SK-N-SH (cell line): ENCODE measurements at regions not wholly inside any gene's neighbourhood (a gene's known extent, or its start where the extent isn't known, plus 50 kb on each side); places are given as distances from the start of the nearest gene placed in this dataset.

Experiments
- CTCF ChIA-PET: fragments of 300-600, 350-600 bp; formaldehyde crosslinking; extraction: SDS; loops from one replicate; lab custom pipeline; 2021; lab: Yijun Ruan, JAX
- POLR2A ChIA-PET: fragments of 350-600 bp; sonication (Branson Sonifier 250); formaldehyde crosslinking; extraction: SDS; loops from one replicate; lab custom pipeline; 2020; ENCODE audit warnings: antibody characterized with exemption, inconsistent platforms; lab: Yijun Ruan, JAX
- DNase-seq: peaks from one replicate; pipeline ENCODE4 v3.0.0; 2012
- H2AFZ ChIP-seq: fragments of 200-600 bp; sonication (generic); 2 replicates; pipeline ENCODE4 v1.8.1; 2016; ENCODE audit warnings: antibody characterized with exemption, mild to moderate bottlenecking, low read depth
- H3F3A ChIP-seq: fragments of 200-600 bp; sonication (generic); replicated peaks from 2 replicates; pipeline ENCODE3; 2016; ENCODE audit warnings: antibody characterized with exemption, mild to moderate bottlenecking; ENCODE audit not compliant: insufficient read depth
- H3K27ac ChIP-seq, 2 experiments: fragments of 200-500 bp in 1 of 2; fragments of 200-600 bp in 1 of 2; sonication (Bioruptor generic) in 1 of 2; sonication (generic), shearing (Covaris generic) in 1 of 2; 2 replicates each; pipeline versions ENCODE4 v1.5.1 to v1.6.1; 2014 to 2016; ENCODE audit warnings: low read depth in 2 of 2, inconsistent platforms in 1 of 2, low read length in 1 of 2, mild to moderate bottlenecking in 1 of 2, mixed read lengths in 1 of 2
- H3K27me3 ChIP-seq: fragments of 200-600 bp; sonication (generic), shearing (Covaris generic); 2 replicates; pipeline ENCODE4 v1.6.1; 2016; ENCODE audit warnings: mixed run types; ENCODE audit not compliant: insufficient read depth
- H3K36me3 ChIP-seq, 2 experiments: fragments of 200-500 bp in 1 of 2; fragments of 200-600 bp in 1 of 2; sonication (Bioruptor generic) in 1 of 2; sonication (generic) in 1 of 2; replicated peaks in 1 of 2; 2 replicates each; pipeline versions ENCODE3 to v1.5.1; 2014 to 2016; ENCODE audit warnings: low read length in 1 of 2, mild to moderate bottlenecking in 1 of 2; ENCODE audit not compliant: insufficient read depth in 2 of 2, control insufficient read depth in 1 of 2
- H3K4me1 ChIP-seq, 2 experiments: fragments of 200-500 bp in 1 of 2; fragments of 200-600 bp in 1 of 2; sonication (Bioruptor generic) in 1 of 2; sonication (generic), shearing (Covaris generic) in 1 of 2; 2 replicates each; pipeline versions ENCODE4 v1.5.1 to v1.6.1; 2014 to 2016; ENCODE audit warnings: low read depth in 1 of 2, low read length in 1 of 2, mixed run types in 1 of 2; ENCODE audit not compliant: insufficient read depth in 2 of 2, control insufficient read depth in 1 of 2
- H3K4me2 ChIP-seq: fragments of 200-600 bp; sonication (generic), shearing (Covaris generic); 2 replicates; pipeline ENCODE4 v1.6.1; 2017; ENCODE audit warnings: mixed run types
- H3K4me3 ChIP-seq, 2 experiments: fragments of 200-500 bp in 1 of 2; fragments of 200-600 bp in 1 of 2; sonication (Bioruptor generic) in 1 of 2; sonication (generic), shearing (Covaris generic) in 1 of 2; 2 replicates each; pipeline versions ENCODE4 v1.5.1 to v1.8.1; 2014 to 2016; ENCODE audit warnings: low read depth in 2 of 2, inconsistent platforms in 1 of 2, low read length in 1 of 2, mild to moderate bottlenecking in 1 of 2, mixed read lengths in 1 of 2, moderate library complexity in 1 of 2
- H3K79me2 ChIP-seq: fragments of 200-600 bp; sonication (generic); 2 replicates; pipeline ENCODE4 v1.8.1; 2017; ENCODE audit warnings: mild to moderate bottlenecking; ENCODE audit not compliant: insufficient read depth
- H3K9ac ChIP-seq: fragments of 200-600 bp; sonication (generic); 2 replicates; pipeline ENCODE4 v1.6.1; 2017; ENCODE audit warnings: mixed run types
- H3K9me2 ChIP-seq: fragments of 200-600 bp; sonication (generic); 2 replicates; pipeline ENCODE4 v1.6.1; 2017; ENCODE audit warnings: mixed run types
- H3K9me3 ChIP-seq: fragments of 200-600 bp; sonication (generic); 2 replicates; pipeline ENCODE4 v1.6.1; 2017; ENCODE audit warnings: mixed run types, mild to moderate bottlenecking, moderate library complexity
- H4K20me1 ChIP-seq: fragments of 200-600 bp; sonication (generic); 2 replicates; pipeline ENCODE4 v1.6.1; 2017; ENCODE audit warnings: mild to moderate bottlenecking, mixed run types; ENCODE audit not compliant: insufficient read depth
- EZH2phosphoT487 ChIP-seq: fragments of 200-600 bp; sonication (generic); IDR thresholded peaks from 2 replicates; pipeline ENCODE4 v1.6.1; 2017; ENCODE audit warnings: low read depth, mixed run types, mild to moderate bottlenecking, antibody characterized with exemption, moderate library complexity, borderline replicate concordance
- FOXJ3 ChIP-seq: sonication (generic); formaldehyde crosslinking; IDR thresholded peaks from 2 replicates; pipeline ENCODE4 v1.5.1; 2020; ENCODE audit warnings: mild to moderate bottlenecking, missing genetic modification reagents
- FOXM1 ChIP-seq: IDR thresholded peaks from 2 replicates; pipeline ENCODE4 v1.4.0; 2012; ENCODE audit warnings: low read depth, mild to moderate bottlenecking
- GABPA ChIP-seq: IDR thresholded peaks from 2 replicates; pipeline ENCODE4 v1.4.0; 2012; ENCODE audit warnings: low read depth, mild to moderate bottlenecking
- GATA2 ChIP-seq: sonication (generic); formaldehyde crosslinking; IDR thresholded peaks from 2 replicates; pipeline ENCODE4 v1.5.0; 2020; ENCODE audit warnings: mild to moderate bottlenecking, missing genetic modification reagents
- IRF3 ChIP-seq: fragments of 150-350 bp; IDR thresholded peaks from 2 replicates; pipeline ENCODE4 v1.6.1; 2016; ENCODE audit warnings: mild to moderate bottlenecking, low read depth, low read length
- JUND ChIP-seq: IDR thresholded peaks from 2 replicates; pipeline ENCODE4 v1.4.0; 2012
- MXI1 ChIP-seq: IDR thresholded peaks from 2 replicates; pipeline ENCODE4 v1.6.1; 2012; ENCODE audit warnings: mild to moderate bottlenecking, low read depth, low read length, improper control_type of control experiment
- NRF1 ChIP-seq: IDR thresholded peaks from 2 replicates; pipeline ENCODE4 v1.6.1; 2012; ENCODE audit warnings: low read depth, mild to moderate bottlenecking, low read length
- PBX3 ChIP-seq: IDR thresholded peaks from 2 replicates; pipeline ENCODE4; 2012
- POLR2AphosphoS5 ChIP-seq: IDR thresholded peaks from 2 replicates; pipeline ENCODE4 v1.6.1; 2012; ENCODE audit warnings: low read depth, low read length
- RAD21 ChIP-seq: IDR thresholded peaks from 2 replicates; pipeline ENCODE4 v1.6.1; 2012; ENCODE audit warnings: mild to moderate bottlenecking, low read length
- RCOR1 ChIP-seq: fragments of 150-350 bp; IDR thresholded peaks from 2 replicates; pipeline ENCODE4 v1.6.1; 2017; ENCODE audit warnings: antibody characterized with exemption, low read length
- RXRA ChIP-seq: IDR thresholded peaks from 2 replicates; pipeline ENCODE4 v1.4.0; 2012; ENCODE audit warnings: low read depth, mild to moderate bottlenecking, borderline replicate concordance
- SMC3 ChIP-seq: IDR thresholded peaks from 2 replicates; pipeline ENCODE4 v1.6.1; 2012; ENCODE audit warnings: low read depth, low read length, improper control_type of control experiment
- TCF12 ChIP-seq: IDR thresholded peaks from 2 replicates; pipeline ENCODE4 v1.4.0; 2012
- USF2 ChIP-seq: fragments of 150-350 bp; IDR thresholded peaks from 2 replicates; pipeline ENCODE4 v1.6.1; 2017; ENCODE audit warnings: antibody characterized with exemption, low read length, low read depth, borderline replicate concordance
- YY1 ChIP-seq: IDR thresholded peaks from 2 replicates; pipeline ENCODE4 v1.4.0; 2012; ENCODE audit warnings: low read depth, mild to moderate bottlenecking
- WGBS: methylation state at CpG from one replicate; pipeline ENCODE4 v1.1.6; 2017; ENCODE audit warnings: low lambda C conversion rate; 5-methylcytosine and 5-hydroxymethylcytosine counted together
- TF ChIP-seq, protein P1 (sequence below): IDR thresholded peaks from 2 replicates; pipeline ENCODE4 v1.6.1; 2012; ENCODE audit warnings: mild to moderate bottlenecking, low read depth, low read length, moderate library complexity

DNA sequence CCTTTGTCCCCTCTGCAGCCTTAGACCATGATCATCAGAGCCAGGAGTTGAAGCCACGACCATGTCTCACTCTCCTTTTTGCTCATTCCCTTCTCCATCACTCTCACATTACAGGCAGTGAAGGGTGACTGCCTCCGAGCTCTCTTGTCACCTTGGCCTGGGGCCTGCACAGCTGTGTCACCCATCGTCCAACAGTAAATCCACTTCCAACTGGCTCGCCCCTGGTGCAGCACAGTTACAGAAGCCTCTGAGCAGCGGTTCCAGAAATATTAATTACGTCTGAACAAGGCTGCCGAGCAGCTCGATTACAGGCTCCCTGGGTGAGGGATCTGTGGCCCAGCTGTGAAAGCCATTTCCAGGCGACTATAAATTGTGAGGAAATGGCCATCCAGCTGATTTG, 528.2 kb downstream of the NR2F2 start:
- Histone ChIP-seq H3K9ac (no peak overlapping the region), H3K36me3 (no peaks in the 10 kb centered on the region), H3K4me3 (no peak overlapping the region), H3K79me2 (no peaks in the 10 kb centered on the region), H4K20me1 (no peaks in the 10 kb centered on the region), H2AFZ (no peak overlapping the region), H3K9me3 (no peaks in the 10 kb centered on the region), H3K4me1 (no peaks in the 10 kb centered on the region; a peak in 1 of 4 replicates), H3K27ac (no peak overlapping the region), H3K9me2 (no peaks in the 10 kb centered on the region), H3F3A (no peaks in the 10 kb centered on the region), H3K4me2 (no peak overlapping the region), H3K27me3 (no peaks in the 10 kb centered on the region)
- TF ChIP-seq, protein P1, sequence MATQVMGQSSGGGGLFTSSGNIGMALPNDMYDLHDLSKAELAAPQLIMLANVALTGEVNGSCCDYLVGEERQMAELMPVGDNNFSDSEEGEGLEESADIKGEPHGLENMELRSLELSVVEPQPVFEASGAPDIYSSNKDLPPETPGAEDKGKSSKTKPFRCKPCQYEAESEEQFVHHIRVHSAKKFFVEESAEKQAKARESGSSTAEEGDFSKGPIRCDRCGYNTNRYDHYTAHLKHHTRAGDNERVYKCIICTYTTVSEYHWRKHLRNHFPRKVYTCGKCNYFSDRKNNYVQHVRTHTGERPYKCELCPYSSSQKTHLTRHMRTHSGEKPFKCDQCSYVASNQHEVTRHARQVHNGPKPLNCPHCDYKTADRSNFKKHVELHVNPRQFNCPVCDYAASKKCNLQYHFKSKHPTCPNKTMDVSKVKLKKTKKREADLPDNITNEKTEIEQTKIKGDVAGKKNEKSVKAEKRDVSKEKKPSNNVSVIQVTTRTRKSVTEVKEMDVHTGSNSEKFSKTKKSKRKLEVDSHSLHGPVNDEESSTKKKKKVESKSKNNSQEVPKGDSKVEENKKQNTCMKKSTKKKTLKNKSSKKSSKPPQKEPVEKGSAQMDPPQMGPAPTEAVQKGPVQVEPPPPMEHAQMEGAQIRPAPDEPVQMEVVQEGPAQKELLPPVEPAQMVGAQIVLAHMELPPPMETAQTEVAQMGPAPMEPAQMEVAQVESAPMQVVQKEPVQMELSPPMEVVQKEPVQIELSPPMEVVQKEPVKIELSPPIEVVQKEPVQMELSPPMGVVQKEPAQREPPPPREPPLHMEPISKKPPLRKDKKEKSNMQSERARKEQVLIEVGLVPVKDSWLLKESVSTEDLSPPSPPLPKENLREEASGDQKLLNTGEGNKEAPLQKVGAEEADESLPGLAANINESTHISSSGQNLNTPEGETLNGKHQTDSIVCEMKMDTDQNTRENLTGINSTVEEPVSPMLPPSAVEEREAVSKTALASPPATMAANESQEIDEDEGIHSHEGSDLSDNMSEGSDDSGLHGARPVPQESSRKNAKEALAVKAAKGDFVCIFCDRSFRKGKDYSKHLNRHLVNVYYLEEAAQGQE = no peak
- TF ChIP-seq JUND (no peak), FOXM1 (no peak), FOXJ3 (CRISPR knock-in tag) (no peak), YY1 (no peak), GABPA (no peak), RAD21 (no peak), EZH2phosphoT487 (no peak), IRF3 (no peak), PBX3 (no peak), GATA2 (CRISPR knock-in tag) (no peak), TCF12 (no peak), USF2 (no peak), POLR2AphosphoS5 (no peak), MXI1 (no peak), RXRA (no peak), SMC3 (no peak), NRF1 (no peak), RCOR1 (no peak)
- CTCF ChIA-PET = no interaction called here
- no peak for DNase-seq
- POLR2A ChIA-PET = no interaction called here
- WGBS = 2% methylated on average over 6 of the region's 9 CpGs
